ENCODE measurements at regions not wholly inside any gene's neighbourhood (a gene's known extent, or its start where the extent isn't known, plus 50 kb on each side); places are given as distances from the start of the nearest gene placed in this dataset.

DNA sequence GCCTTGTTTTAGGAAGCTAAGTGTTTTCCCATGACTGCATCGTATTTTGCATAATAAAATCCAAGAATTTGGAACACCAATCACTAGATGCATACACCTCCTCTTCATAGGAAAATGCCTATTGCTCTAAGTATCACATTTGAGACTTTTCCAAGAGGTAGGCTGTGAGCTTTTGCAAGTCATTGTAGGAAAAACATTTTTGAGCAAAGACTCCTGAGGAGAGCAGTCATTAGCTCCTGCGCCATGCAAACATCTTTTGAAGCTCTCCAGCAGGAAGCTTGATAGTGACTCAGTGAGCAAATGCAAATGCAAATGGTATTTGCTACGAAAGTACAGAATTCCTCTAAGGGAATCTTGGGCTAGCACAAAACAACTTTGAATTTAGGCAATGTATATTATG lies 750.4 kb downstream of the QKI start:
- Histone ChIP-seq H3K27me3 (ENCODE audit: control insufficient read depth, insufficient read depth, low read length) (no peaks in the 10 kb centered on the region), H3K4me3 (ENCODE audit: low read depth, low read length) (no peak overlapping the region), H3K9me3 (ENCODE audit: control insufficient read depth, insufficient read depth, low read depth, low read length) (peaks cover 5% of the 10 kb centered on the region; the same call in 1 of the 2 replicates), H3K27ac (ENCODE audit: low read depth, low read length) (0 out of 2 replicates have a peak overlapping the region, but pooled peaks have one; percentile 23), H3K4me1 (ENCODE audit: control insufficient read depth, insufficient read depth, low read length) (peaks cover 12% of the 10 kb centered on the region), H3K36me3 (ENCODE audit: control insufficient read depth, insufficient read depth, low read length) (no peaks in the 10 kb centered on the region), H3K9ac (ENCODE audit: low read length) (no peak overlapping the region)

DNA sequence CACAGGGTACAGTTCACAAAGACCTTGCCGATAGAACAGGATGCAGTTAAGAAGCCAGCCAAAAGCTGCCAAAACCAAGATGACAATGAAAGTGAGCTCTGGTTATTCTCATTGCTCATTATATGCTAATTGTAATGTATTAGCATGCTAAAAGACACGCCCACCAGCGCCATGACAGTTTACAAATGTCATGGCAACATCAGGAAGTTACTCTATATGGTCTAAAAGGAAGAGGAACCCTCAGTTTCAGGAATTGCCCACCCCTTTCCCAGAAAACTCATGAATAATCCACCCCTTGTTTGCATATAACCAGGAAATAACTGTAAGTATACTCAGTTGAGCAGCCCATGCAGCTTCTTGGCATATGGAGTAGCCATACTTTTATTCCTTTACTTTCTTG lies 748.7 kb downstream of the QKI start:
- peaks cover 12% of the 10 kb centered on the region for H3K4me1 ChIP-seq (ENCODE audit: control insufficient read depth, insufficient read depth, low read length)
- no peaks in the 10 kb centered on the region for H3K36me3 ChIP-seq (ENCODE audit: control insufficient read depth, insufficient read depth, low read length)
- H3K27me3 ChIP-seq (ENCODE audit: control insufficient read depth, insufficient read depth, low read length) = no peaks in the 10 kb centered on the region
- H3K9me3 ChIP-seq (ENCODE audit: control insufficient read depth, insufficient read depth, low read depth, low read length) = peaks cover 12% of the 10 kb centered on the region; the same call in 1 of the 2 replicates
- H3K9ac ChIP-seq (ENCODE audit: low read length) = no peak overlapping the region
- H3K27ac ChIP-seq (ENCODE audit: low read depth, low read length) = no peak overlapping the region
- no peak overlapping the region for H3K4me3 ChIP-seq (ENCODE audit: low read depth, low read length)

DNA sequence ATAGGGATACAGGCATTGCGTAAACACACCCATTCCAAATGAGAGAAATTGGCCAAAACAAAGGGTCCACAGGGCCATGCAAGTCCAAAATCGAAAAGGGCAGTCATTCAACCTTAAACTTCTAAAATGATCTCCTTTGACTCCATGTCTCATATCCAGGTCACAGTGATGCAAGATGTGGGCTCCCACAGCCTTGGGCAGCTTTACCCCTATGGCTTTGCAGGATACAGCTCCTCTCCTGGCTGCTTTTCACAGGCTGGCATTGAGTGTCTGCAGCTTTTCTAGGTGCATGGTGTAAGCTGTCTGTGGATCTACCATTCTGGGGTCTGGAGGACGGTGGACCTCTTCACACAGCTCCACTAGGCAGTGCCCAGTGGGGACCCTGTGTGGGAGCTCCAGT lies 744.5 kb downstream of the QKI start:
- Histone ChIP-seq H3K9me3 (ENCODE audit: control insufficient read depth, insufficient read depth, low read depth, low read length) (peaks cover 14% of the 10 kb centered on the region; the same call in 1 of the 2 replicates), H3K9ac (ENCODE audit: low read length) (no peak overlapping the region), H3K4me1 (ENCODE audit: control insufficient read depth, insufficient read depth, low read length) (no peaks in the 10 kb centered on the region), H3K27me3 (ENCODE audit: control insufficient read depth, insufficient read depth, low read length) (no peaks in the 10 kb centered on the region), H3K4me3 (ENCODE audit: low read depth, low read length) (no peak overlapping the region), H3K27ac (ENCODE audit: low read depth, low read length) (no peak overlapping the region), H3K36me3 (ENCODE audit: control insufficient read depth, insufficient read depth, low read length) (no peaks in the 10 kb centered on the region)

DNA sequence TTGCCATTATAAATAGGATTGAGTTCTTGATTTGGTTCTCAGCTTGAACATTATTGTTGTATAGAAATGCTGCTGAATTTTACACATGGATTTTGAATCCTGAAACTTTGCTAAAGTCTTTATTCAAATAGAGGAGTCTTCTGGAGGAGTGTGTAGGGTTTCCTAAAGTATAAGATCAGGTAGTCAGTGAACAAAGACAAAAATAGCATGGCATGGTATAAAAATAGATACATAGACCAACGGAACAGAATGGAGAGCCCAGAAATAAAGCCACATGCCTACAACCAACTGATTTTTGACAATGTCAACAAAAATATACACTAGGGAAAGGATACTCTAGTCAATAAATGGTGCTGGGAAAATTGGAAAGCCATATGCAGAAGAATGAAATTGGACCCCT lies 740.1 kb downstream of the QKI start:
- no peaks in the 10 kb centered on the region for H3K36me3 ChIP-seq (ENCODE audit: control insufficient read depth, insufficient read depth, low read length)
- no peaks in the 10 kb centered on the region for H3K27me3 ChIP-seq (ENCODE audit: control insufficient read depth, insufficient read depth, low read length)
- H3K9ac ChIP-seq (ENCODE audit: low read length) = no peak overlapping the region
- no peaks in the 10 kb centered on the region for H3K4me1 ChIP-seq (ENCODE audit: control insufficient read depth, insufficient read depth, low read length)
- no peak overlapping the region for H3K4me3 ChIP-seq (ENCODE audit: low read depth, low read length)
- H3K9me3 ChIP-seq (ENCODE audit: control insufficient read depth, insufficient read depth, low read depth, low read length) = 0 out of 2 replicates have a peak, but pooled peaks cover 9% of the 10 kb centered on the region
- H3K27ac ChIP-seq (ENCODE audit: low read depth, low read length) = no peak overlapping the region

DNA sequence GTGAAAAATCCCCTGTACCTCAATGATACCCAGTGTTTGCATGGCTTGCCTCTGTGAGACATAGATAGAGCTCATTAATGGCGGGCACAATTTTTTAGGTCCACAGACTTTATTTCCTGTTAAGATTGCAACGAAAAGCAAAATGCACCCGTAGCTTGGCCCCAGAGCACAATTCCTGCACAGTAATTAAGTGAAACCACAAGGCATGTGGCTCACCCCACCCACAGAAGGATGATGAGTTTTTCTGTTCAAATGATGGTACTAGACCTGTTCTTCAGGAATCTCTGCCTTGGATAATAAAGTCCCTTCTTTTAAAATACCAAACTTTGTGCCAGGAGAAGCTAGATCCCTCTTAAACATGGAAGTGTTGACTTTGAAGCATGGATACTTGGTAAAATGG lies 738.1 kb downstream of the QKI start:
- Histone ChIP-seq H3K27me3 (ENCODE audit: control insufficient read depth, insufficient read depth, low read length) (no peaks in the 10 kb centered on the region), H3K4me3 (ENCODE audit: low read depth, low read length) (no peak overlapping the region), H3K36me3 (ENCODE audit: control insufficient read depth, insufficient read depth, low read length) (no peaks in the 10 kb centered on the region), H3K9me3 (ENCODE audit: control insufficient read depth, insufficient read depth, low read depth, low read length) (0 out of 2 replicates have a peak, but pooled peaks cover 3% of the 10 kb centered on the region), H3K27ac (ENCODE audit: low read depth, low read length) (no peak overlapping the region), H3K9ac (ENCODE audit: low read length) (no peak overlapping the region), H3K4me1 (ENCODE audit: control insufficient read depth, insufficient read depth, low read length) (no peaks in the 10 kb centered on the region)

DNA sequence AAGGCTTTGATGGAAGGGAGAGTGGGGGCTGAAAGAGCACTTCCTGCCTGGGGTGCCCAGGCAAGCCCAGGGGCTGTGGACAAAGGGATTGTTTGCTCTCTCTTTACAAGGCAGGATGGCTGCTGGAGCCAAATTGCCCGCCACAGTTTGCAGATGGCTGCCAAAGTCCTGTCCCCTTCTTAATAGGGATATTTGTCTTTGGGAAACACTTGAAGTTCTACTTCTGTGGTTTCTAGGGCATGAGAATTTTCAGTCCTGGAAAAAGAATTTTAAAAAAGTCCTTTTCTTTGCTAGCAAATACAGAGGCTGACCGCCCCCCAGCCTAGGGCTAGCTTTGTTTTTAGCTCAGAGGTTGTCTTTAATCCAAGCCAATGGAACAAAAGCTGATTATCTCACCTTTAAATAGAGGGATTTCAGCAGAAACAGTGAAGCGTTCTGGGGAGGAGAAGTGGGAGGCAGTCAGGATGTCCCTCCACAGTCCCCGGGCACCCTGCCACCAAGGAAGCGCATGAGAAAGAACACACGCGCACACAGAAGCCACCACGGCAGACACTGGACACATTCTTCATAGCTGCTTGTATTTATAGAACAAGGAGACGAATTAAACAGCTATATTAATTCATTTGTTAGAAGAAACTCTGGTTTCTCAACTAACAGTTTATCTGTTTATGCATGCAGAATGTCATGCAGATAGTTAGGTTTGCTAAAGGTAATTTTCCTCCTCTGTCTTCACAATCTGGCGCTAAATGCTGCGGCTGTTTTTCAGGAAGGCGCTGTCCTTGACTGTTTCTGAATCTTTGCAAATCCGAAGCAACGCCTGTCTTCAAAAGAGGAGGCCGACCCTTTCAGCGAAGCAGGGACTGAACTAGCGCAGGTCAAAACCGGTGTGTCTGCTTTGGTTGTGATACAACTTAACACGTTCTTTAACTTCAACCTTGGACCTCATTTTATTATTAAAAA lies 736.9 kb downstream of the QKI start:
- no peak overlapping the region for H3K27ac ChIP-seq (ENCODE audit: low read depth, low read length)
- H3K27me3 ChIP-seq (ENCODE audit: control insufficient read depth, insufficient read depth, low read length) = no peaks in the 10 kb centered on the region
- H3K9ac ChIP-seq (ENCODE audit: low read length) = no peak overlapping the region

DNA sequence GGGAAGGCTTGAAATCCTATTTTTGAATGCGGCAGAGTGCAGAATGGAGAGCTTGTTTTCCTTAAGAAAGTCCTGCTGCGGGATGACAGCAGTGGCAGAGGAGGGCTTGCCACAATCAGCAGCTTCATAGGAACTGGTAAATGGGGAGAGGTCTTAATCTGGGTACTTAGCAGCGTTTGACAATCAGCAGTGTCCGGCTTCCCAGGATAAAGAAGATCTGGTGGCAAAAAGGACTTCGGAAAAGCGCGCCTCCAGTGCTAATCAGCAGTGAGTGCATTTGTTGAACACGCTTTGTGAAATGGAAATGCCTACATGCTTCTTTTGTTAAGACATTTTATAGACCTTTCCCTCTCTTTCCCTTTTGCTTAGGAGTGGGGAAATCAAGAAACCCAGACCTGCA lies 735.7 kb downstream of the QKI start:
- H3K27ac ChIP-seq (ENCODE audit: low read depth, low read length) = no peak overlapping the region
- H3K36me3 ChIP-seq (ENCODE audit: control insufficient read depth, insufficient read depth, low read length) = no peaks in the 10 kb centered on the region
- H3K27me3 ChIP-seq (ENCODE audit: control insufficient read depth, insufficient read depth, low read length) = no peaks in the 10 kb centered on the region
- no peak overlapping the region for H3K9ac ChIP-seq (ENCODE audit: low read length)
- no peak overlapping the region for H3K4me3 ChIP-seq (ENCODE audit: low read depth, low read length)
- no peaks in the 10 kb centered on the region for H3K4me1 ChIP-seq (ENCODE audit: control insufficient read depth, insufficient read depth, low read length)
- peaks cover 8% of the 10 kb centered on the region; the same call in 1 of the 2 replicates for H3K9me3 ChIP-seq (ENCODE audit: control insufficient read depth, insufficient read depth, low read depth, low read length)

More for the DNA sequence above, 736.9 kb downstream of the QKI start:
- Histone ChIP-seq H3K4me1 (ENCODE audit: control insufficient read depth, insufficient read depth, low read length) (no peaks in the 10 kb centered on the region), H3K36me3 (ENCODE audit: control insufficient read depth, insufficient read depth, low read length) (no peaks in the 10 kb centered on the region), H3K4me3 (ENCODE audit: low read depth, low read length) (no peak overlapping the region), H3K9me3 (ENCODE audit: control insufficient read depth, insufficient read depth, low read depth, low read length) (peaks cover 8% of the 10 kb centered on the region; the same call in 1 of the 2 replicates)

DNA sequence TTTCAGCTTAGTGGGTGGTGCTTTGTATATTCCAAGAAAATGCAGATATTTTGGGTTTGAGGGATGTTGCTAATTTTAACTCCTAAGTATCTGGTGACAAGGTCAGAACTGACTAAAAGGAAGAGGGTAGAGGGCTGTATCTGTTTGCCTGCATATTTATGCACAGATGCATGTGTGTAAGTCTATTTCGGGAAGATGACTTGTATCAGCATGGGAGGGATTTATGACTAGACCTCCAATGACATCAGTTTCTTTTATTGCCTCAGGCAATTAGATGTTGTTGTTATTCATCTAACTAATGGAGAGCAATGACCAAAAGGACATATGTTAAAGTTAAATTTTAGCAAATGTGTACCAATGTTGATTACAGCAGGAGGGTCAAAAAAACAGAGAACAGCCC lies 734.3 kb downstream of the QKI start:
- Histone ChIP-seq H3K9ac (ENCODE audit: low read length) (no peak overlapping the region), H3K4me1 (ENCODE audit: control insufficient read depth, insufficient read depth, low read length) (no peaks in the 10 kb centered on the region), H3K9me3 (ENCODE audit: control insufficient read depth, insufficient read depth, low read depth, low read length) (peaks cover 8% of the 10 kb centered on the region; the same call in 1 of the 2 replicates), H3K36me3 (ENCODE audit: control insufficient read depth, insufficient read depth, low read length) (no peaks in the 10 kb centered on the region), H3K27me3 (ENCODE audit: control insufficient read depth, insufficient read depth, low read length) (no peaks in the 10 kb centered on the region), H3K4me3 (ENCODE audit: low read depth, low read length) (no peak overlapping the region), H3K27ac (ENCODE audit: low read depth, low read length) (no peak overlapping the region)

DNA sequence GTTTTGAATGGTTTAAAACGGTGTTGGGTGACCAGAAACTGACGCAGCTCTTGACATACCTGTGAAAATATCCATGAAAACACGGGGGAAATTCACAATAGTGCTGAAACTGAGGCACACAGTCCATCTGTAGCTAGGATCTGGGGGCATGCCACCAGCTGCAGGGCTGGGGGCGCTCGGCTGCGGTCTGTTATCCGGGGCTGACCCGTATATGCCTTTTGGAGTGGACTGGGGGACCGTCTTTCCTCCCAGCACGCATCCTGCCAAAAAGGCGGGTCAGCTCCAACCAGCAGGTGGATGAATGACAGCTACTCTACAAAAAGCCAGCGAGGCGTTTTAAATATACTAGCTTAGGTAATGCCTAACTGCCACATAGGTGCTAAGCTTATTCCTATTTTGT lies 729.8 kb downstream of the QKI start:
- H3K9ac ChIP-seq (ENCODE audit: low read length) = no peak overlapping the region
- no peaks in the 10 kb centered on the region for H3K27me3 ChIP-seq (ENCODE audit: control insufficient read depth, insufficient read depth, low read length)
- H3K4me1 ChIP-seq (ENCODE audit: control insufficient read depth, insufficient read depth, low read length) = no peaks in the 10 kb centered on the region
- H3K9me3 ChIP-seq (ENCODE audit: control insufficient read depth, insufficient read depth, low read depth, low read length) = peaks cover 8% of the 10 kb centered on the region; the same call in 1 of the 2 replicates
- H3K36me3 ChIP-seq (ENCODE audit: control insufficient read depth, insufficient read depth, low read length) = no peaks in the 10 kb centered on the region
- no peak overlapping the region for H3K4me3 ChIP-seq (ENCODE audit: low read depth, low read length)
- H3K27ac ChIP-seq (ENCODE audit: low read depth, low read length) = no peak overlapping the region

DNA sequence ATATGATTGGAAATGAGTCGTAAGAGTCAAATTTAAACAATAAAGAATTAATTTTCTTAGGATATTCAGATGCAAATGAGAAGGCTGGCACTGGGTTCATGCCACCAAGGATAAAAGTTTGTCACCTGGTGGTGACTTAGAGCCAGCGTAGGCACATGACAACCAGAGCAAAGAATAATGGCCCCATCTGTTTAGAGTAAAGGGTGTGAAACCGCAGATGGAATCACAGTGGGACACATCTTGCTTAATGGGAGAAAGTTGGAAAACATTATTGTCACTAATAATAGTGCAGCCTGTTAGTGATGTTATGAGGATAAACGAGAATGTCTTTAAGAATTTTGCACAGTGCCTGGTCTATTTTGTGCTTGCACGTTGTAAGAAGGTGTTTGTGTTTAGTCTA lies 727.8 kb downstream of the QKI start:
- Histone ChIP-seq H3K4me1 (ENCODE audit: control insufficient read depth, insufficient read depth, low read length) (no peaks in the 10 kb centered on the region), H3K36me3 (ENCODE audit: control insufficient read depth, insufficient read depth, low read length) (no peaks in the 10 kb centered on the region), H3K9ac (ENCODE audit: low read length) (no peak overlapping the region), H3K27me3 (ENCODE audit: control insufficient read depth, insufficient read depth, low read length) (no peaks in the 10 kb centered on the region), H3K4me3 (ENCODE audit: low read depth, low read length) (no peak overlapping the region), H3K27ac (ENCODE audit: low read depth, low read length) (no peak overlapping the region), H3K9me3 (ENCODE audit: control insufficient read depth, insufficient read depth, low read depth, low read length) (peaks cover 5% of the 10 kb centered on the region; the same call in 1 of the 2 replicates)

DNA sequence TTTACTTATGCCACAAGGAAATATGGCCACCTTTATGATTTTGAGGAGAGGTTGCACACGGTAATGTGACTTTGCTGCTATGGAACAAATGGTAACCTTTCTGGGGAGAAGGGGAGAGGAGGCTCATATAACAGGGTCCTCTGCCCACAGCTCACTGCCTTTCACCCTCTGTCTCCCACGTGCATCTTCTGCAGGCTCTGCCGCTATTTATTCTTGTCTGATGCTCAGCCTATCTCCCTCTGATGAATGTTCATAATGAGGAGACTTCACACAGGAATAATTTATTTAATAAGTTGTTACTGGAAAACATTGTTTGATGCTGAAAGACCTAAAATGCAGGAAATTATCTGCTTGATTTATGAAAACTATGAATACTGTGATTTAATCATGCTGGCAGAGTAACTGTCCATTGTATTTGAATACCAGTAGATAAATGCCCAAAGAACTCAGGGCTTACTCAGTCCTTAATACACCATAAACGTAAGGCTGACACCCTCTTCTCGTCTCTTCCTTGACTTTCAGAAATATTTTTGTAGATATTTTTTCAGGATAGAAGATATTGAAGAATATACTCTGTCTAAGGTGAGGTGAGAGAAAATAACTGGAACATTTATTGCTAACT lies 721.1 kb downstream of the QKI start:
- Histone ChIP-seq H3K4me1 (ENCODE audit: control insufficient read depth, insufficient read depth, low read length) (no peaks in the 10 kb centered on the region), H3K9ac (ENCODE audit: low read length) (no peak overlapping the region), H3K9me3 (ENCODE audit: control insufficient read depth, insufficient read depth, low read depth, low read length) (no peaks in the 10 kb centered on the region), H3K4me3 (ENCODE audit: low read depth, low read length) (no peak overlapping the region), H3K27me3 (ENCODE audit: control insufficient read depth, insufficient read depth, low read length) (no peaks in the 10 kb centered on the region), H3K36me3 (ENCODE audit: control insufficient read depth, insufficient read depth, low read length) (no peaks in the 10 kb centered on the region), H3K27ac (ENCODE audit: low read depth, low read length) (no peak overlapping the region)
